Naive B cell (primary cell): ENCODE measurements at regions not wholly inside any gene's neighbourhood (a gene's known extent, or its start where the extent isn't known, plus 50 kb on each side); places are given as distances from the start of the nearest gene placed in this dataset.
A peak's percentile ranks its signal among the peaks of the same experiment; 100 is the strongest.

Experiments
- ATAC-seq, 2 donors: fragments of 150-1000 bp; cut with Tn5 transposase; 2 replicates each; pipeline ENCODE4 v1.10.0; 2021; ENCODE audit warnings: low read depth in 2 of 2, mild to moderate bottlenecking in 2 of 2, moderate library complexity in 2 of 2
- DNase-seq: peaks from one replicate; pipeline ENCODE4 v3.0.0; 2022
- H3K27ac Mint-ChIP-seq, 6 donors: one replicate each; pipeline ENCODE4 v1.8.0; 2020 to 2022; ENCODE audit warnings: mild to moderate bottlenecking in 6 of 6, mixed read lengths in 6 of 6, moderate library complexity in 5 of 6, inconsistent platforms in 2 of 6
- H3K27me3 Mint-ChIP-seq, 3 donors: one replicate each; pipeline ENCODE4 v1.8.0; 2021 to 2022; ENCODE audit warnings: mixed read lengths in 3 of 3, mild to moderate bottlenecking in 1 of 3
- H3K36me3 Mint-ChIP-seq, 2 donors: one replicate each; pipeline ENCODE4 v1.8.0; 2020 to 2022; ENCODE audit warnings: mixed read lengths in 2 of 2, inconsistent platforms in 1 of 2, mild to moderate bottlenecking in 1 of 2
- H3K4me1 Mint-ChIP-seq, 3 donors: one replicate each; pipeline ENCODE4 v1.8.0; 2020 to 2022; ENCODE audit warnings: mixed read lengths in 3 of 3, inconsistent platforms in 1 of 3, mild to moderate bottlenecking in 1 of 3, moderate library complexity in 1 of 3
- H3K4me3 Mint-ChIP-seq, 8 donors: one replicate each; pipeline ENCODE4 v1.8.0; 2020 to 2022; ENCODE audit warnings: mild to moderate bottlenecking in 8 of 8, mixed read lengths in 8 of 8, moderate library complexity in 8 of 8, inconsistent platforms in 2 of 8
- H3K9me3 Mint-ChIP-seq, 7 donors: one replicate each; pipeline ENCODE4 v1.8.0; 2020 to 2022; ENCODE audit warnings: mixed read lengths in 7 of 7, mild to moderate bottlenecking in 5 of 7, inconsistent platforms in 2 of 7, moderate library complexity in 1 of 7

DNA sequence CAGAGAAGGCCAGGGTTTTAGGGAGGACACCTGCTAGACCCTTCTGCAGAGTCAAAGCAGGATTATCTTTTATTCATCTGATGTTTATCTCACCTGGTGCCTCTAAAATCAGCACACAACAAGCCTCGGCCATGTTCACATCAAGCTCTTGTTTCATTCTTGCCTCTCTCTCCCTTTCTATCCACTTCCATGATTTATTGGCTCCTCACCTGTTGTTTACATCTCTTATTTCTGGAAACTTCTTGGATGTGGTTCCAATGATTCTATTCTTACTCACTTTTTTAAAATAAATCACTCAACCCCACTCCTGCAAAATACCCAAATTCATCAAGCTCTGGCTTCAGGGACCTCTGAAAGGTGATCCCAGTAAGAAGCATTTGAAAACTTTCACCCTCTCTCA is 407.0 kb upstream of the KLF4 start:
- DNase-seq: no peak
- H3K36me3 Mint-ChIP-seq: peaks cover 6 to 9% of the 10 kb centered on the region in 2 donors
- H3K9me3 Mint-ChIP-seq: peaks cover 0 to 4% (median 2%) of the 10 kb centered on the region in 7 donors
- H3K27me3 Mint-ChIP-seq: peaks cover 0 to 10% (median 8%) of the 10 kb centered on the region in 3 donors
- H3K27ac Mint-ChIP-seq: peak overlapping the region in 2 of 6 donors; percentile 76 to 91
- ATAC-seq: no peak
- no peak overlapping the region for H3K4me3 Mint-ChIP-seq
- H3K4me1 Mint-ChIP-seq: peaks cover 0 to 8% (median 0%) of the 10 kb centered on the region in 3 donors

- Mint-ChIP-seq H3K4me3 (no peak overlapping the region), H3K4me1 (peaks cover 0 to 8% (median 0%) of the 10 kb centered on the region in 3 donors), H3K9me3 (peaks cover 2 to 8% (median 7%) of the 10 kb centered on the region in 7 donors), H3K36me3 (peaks cover 9 to 13% of the 10 kb centered on the region in 2 donors), H3K27me3 (peaks cover 0 to 10% (median 8%) of the 10 kb centered on the region in 3 donors), H3K27ac (no peak overlapping the region)
- no peak for DNase-seq
- ATAC-seq: no peak
These were observed 406.0 kb upstream of the KLF4 start for GRCh38 chr9:107895501-107896001.

DNA sequence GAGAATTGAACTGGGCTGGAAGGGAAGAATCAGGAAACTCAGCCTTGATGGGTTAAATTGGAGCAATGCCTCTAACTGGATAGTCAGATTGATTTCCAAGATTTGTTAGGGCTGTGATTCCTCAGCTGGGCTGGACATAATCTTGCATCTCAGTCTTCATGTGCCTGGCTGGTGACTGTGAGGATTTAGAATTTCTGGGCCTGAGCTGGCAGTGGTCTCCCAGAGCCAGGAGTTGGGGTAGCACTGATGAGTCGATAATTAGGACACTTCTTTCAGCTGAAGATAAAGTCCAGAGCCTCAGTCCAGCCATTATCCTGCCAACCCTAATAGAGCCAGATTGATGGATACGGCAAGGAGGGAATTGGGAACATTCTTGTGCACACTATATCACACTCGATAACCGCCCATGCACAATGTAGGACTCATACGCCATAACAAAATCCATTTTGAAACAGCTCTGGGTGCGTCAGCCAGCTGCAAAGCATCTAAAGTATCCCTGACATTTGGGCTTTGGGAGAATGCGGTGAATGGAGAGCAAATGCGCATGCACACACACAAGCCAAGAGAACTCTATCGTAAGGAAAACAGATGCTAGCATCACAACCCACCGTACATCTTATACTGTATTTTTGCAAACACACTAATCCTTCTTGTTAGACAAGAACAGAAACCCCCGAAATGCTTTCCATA is 405.1 kb upstream of the KLF4 start:
- H3K27ac Mint-ChIP-seq: no peak overlapping the region
- DNase-seq (no peak), ATAC-seq (no peak)
- peaks cover 0 to 10% (median 5%) of the 10 kb centered on the region in 3 donors for H3K27me3 Mint-ChIP-seq
- H3K36me3 Mint-ChIP-seq: peaks cover 9 to 13% of the 10 kb centered on the region in 2 donors
- H3K9me3 Mint-ChIP-seq: peaks cover 2 to 13% (median 7%) of the 10 kb centered on the region in 7 donors
- H3K4me1 Mint-ChIP-seq: peaks cover 0 to 8% (median 0%) of the 10 kb centered on the region in 3 donors
- no peak overlapping the region for H3K4me3 Mint-ChIP-seq

DNA sequence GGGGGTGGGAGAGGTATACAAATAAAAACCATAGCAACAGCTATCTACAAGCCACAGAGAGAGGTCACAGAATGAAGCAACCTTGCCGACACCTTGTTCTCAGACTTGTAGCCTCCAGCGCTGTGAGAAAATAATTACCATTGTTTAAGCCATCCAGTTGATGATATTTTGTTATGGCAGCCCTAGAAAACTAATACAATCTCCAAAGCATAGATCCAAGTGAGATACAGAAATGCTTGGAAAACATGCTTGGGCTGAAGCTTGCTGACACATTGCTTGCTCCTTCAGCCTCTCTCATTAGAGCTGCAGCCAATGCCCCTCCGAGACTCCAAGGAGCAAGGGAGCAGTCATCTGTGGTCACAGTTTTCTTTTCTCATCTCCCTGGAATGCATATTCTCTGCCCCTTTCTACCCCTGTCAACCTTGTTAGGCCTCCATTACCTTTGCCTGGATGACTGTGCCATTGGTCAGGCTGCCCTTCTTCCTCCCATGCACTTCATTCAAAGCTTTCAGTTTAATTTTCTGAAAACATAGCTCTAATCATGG is 401.4 kb upstream of the KLF4 start:
- H3K27ac Mint-ChIP-seq: peak overlapping the region in 1 of 6 donors; percentile 1
- ATAC-seq: no peak
- DNase-seq: no peak

DNA sequence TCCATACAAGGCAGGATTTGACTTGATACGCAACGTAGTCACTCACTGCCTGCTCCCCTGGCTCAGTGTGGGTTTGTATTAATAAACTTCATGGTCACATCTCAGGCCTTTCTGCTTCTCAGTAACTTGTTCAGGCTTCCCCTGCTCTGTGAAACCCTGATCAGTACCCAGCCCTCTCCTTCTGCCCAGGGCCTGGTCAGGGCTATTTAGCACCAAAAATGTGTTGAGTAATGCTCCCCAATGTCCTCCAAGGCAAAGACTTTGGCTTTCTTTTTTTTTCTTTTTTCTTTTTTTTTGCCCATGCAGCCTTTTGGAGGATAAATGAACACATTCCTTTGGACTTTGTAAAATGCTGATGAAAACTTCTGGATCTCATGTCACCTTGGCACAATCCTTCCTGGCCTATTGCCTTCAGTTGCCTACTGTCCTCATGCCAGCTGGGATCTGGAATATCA is 399.2 kb upstream of the KLF4 start:
- peaks cover 8 to 23% (median 10%) of the 10 kb centered on the region in 3 donors for H3K4me1 Mint-ChIP-seq
- no peak overlapping the region for H3K27ac Mint-ChIP-seq
- H3K36me3 Mint-ChIP-seq: peaks cover 4 to 13% of the 10 kb centered on the region in 2 donors
- H3K9me3 Mint-ChIP-seq: peaks cover 2 to 13% (median 7%) of the 10 kb centered on the region in 7 donors
- ATAC-seq (no peak), DNase-seq (no peak)
- H3K4me3 Mint-ChIP-seq: no peak overlapping the region
- peaks cover 0 to 4% (median 4%) of the 10 kb centered on the region in 3 donors for H3K27me3 Mint-ChIP-seq

More for the DNA sequence above, 401.4 kb upstream of the KLF4 start:
- Mint-ChIP-seq H3K9me3 (peaks cover 2 to 13% (median 7%) of the 10 kb centered on the region in 7 donors), H3K36me3 (peaks cover 4 to 13% of the 10 kb centered on the region in 2 donors), H3K4me1 (peaks cover 0 to 11% (median 0%) of the 10 kb centered on the region in 3 donors), H3K4me3 (no peak overlapping the region), H3K27me3 (peaks cover 0 to 4% (median 4%) of the 10 kb centered on the region in 3 donors)

DNA sequence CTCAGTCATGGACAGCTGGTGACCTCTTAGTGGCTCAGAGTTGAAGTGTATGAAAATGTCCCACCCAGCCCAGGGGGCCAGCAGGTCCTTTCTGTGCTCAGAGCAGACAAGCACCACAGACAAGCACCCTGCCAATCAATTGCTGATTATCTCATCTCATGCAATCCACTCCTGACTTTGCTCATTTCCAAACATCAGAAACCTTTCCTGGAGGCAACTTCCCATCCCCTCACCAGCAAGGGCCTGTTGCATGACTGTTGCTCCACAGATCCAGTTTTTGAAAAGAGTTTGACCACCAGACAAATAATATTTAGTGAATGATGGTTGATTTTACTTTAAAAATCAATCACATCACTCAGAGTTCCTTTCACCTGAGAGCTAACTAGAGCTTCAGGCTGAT is 397.3 kb upstream of the KLF4 start:
- ATAC-seq (no peak), DNase-seq (no peak)
- peaks cover 2 to 10% of the 10 kb centered on the region in 2 donors for H3K36me3 Mint-ChIP-seq
- no peak overlapping the region for H3K4me3 Mint-ChIP-seq
- H3K9me3 Mint-ChIP-seq: peaks cover 2 to 13% (median 6%) of the 10 kb centered on the region in 7 donors
- peak overlapping the region in 1 of 6 donors; percentile 12 for H3K27ac Mint-ChIP-seq
- H3K4me1 Mint-ChIP-seq: peaks cover 20 to 29% (median 23%) of the 10 kb centered on the region in 3 donors
- H3K27me3 Mint-ChIP-seq: peaks cover 0 to 2% (median under 1%) of the 10 kb centered on the region in 3 donors

- Mint-ChIP-seq H3K27me3 (no peaks in the 10 kb centered on the region), H3K9me3 (no peaks in the 10 kb centered on the region), H3K4me1 (peaks cover 20 to 32% (median 30%) of the 10 kb centered on the region in 3 donors), H3K4me3 (peak overlapping the region in 5 of 8 donors; percentile 3 to 81 (median 50)), H3K27ac (peak overlapping the region in 4 of 6 donors; percentile 9 to 79 (median 33)), H3K36me3 (no peaks in the 10 kb centered on the region)
- ATAC-seq (peak; percentile 81 to 85), DNase-seq (peak; percentile 30)
These were observed 394.0 kb upstream of the KLF4 start for GRCh38 chr9:107883496-107884124.

- Mint-ChIP-seq H3K4me1 (peaks cover 25 to 45% (median 44%) of the 10 kb centered on the region in 3 donors), H3K27me3 (no peaks in the 10 kb centered on the region), H3K36me3 (no peaks in the 10 kb centered on the region), H3K27ac (no peak overlapping the region), H3K9me3 (no peaks in the 10 kb centered on the region), H3K4me3 (no peak overlapping the region)
- DNase-seq (no peak), ATAC-seq (no peak)
These were observed 392.2 kb upstream of the KLF4 start for GRCh38 chr9:107881626-107882300.

- H3K27me3 Mint-ChIP-seq: no peaks in the 10 kb centered on the region
- no peak for DNase-seq
- H3K27ac Mint-ChIP-seq: no peak overlapping the region
- no peaks in the 10 kb centered on the region for H3K36me3 Mint-ChIP-seq
- H3K4me1 Mint-ChIP-seq: peaks cover 37 to 60% (median 59%) of the 10 kb centered on the region in 3 donors
- no peak overlapping the region for H3K4me3 Mint-ChIP-seq
- no peaks in the 10 kb centered on the region for H3K9me3 Mint-ChIP-seq
- ATAC-seq: peak in 1 of 2 donors; percentile 51
These were observed 388.9 kb upstream of the KLF4 start for GRCh38 chr9:107878462-107878861.

- Mint-ChIP-seq H3K27me3 (no peaks in the 10 kb centered on the region), H3K9me3 (peaks cover 0 to 5% (median 0%) of the 10 kb centered on the region in 7 donors), H3K4me1 (peaks cover 44 to 76% (median 72%) of the 10 kb centered on the region in 3 donors), H3K36me3 (peaks cover 0 to 8% of the 10 kb centered on the region in 2 donors), H3K27ac (peak overlapping the region in 2 of 6 donors; percentile 88 to 96), H3K4me3 (peak overlapping the region in 7 of 8 donors; percentile 60 to 87 (median 66))
- DNase-seq (no peak), ATAC-seq (no peak)
These were observed 386.0 kb upstream of the KLF4 start for GRCh38 chr9:107875571-107875980.

- peak; percentile 75 to 77 for ATAC-seq
- H3K36me3 Mint-ChIP-seq: peaks cover 0 to 10% of the 10 kb centered on the region in 2 donors
- H3K4me1 Mint-ChIP-seq: peaks cover 48 to 83% (median 80%) of the 10 kb centered on the region in 3 donors
- peak overlapping the region in 5 of 6 donors; percentile 8 to 61 (median 36) for H3K27ac Mint-ChIP-seq
- peak; percentile 50 for DNase-seq
- H3K27me3 Mint-ChIP-seq: no peaks in the 10 kb centered on the region
- peak overlapping the region; percentile 12 to 87 (median 72) for H3K4me3 Mint-ChIP-seq
- H3K9me3 Mint-ChIP-seq: peaks cover 0 to 5% (median 0%) of the 10 kb centered on the region in 7 donors
These were observed 385.2 kb upstream of the KLF4 start for GRCh38 chr9:107874591-107875369.

GRCh38 chr9:107874137-107874536 is 384.6 kb upstream of the KLF4 start:
- peak overlapping the region; percentile 6 to 87 (median 64) for H3K4me3 Mint-ChIP-seq
- H3K36me3 Mint-ChIP-seq: peaks cover 0 to 10% of the 10 kb centered on the region in 2 donors
- H3K27ac Mint-ChIP-seq: peak overlapping the region in 5 of 6 donors; percentile 21 to 67 (median 46)
- ATAC-seq (peak; percentile 27 to 34), DNase-seq (no peak)
- H3K9me3 Mint-ChIP-seq: peaks cover 0 to 5% (median 0%) of the 10 kb centered on the region in 7 donors
- H3K27me3 Mint-ChIP-seq: no peaks in the 10 kb centered on the region
- H3K4me1 Mint-ChIP-seq: peaks cover 49 to 90% (median 80%) of the 10 kb centered on the region in 3 donors
